H1 (cell line): ENCODE measurements at regions not wholly inside any gene's neighbourhood (a gene's known extent, or its start where the extent isn't known, plus 50 kb on each side); places are given as distances from the start of the nearest gene placed in this dataset.

ENCODE experiments used
- CHD2 ChIP-seq: IDR thresholded peaks from 2 replicates; pipeline ENCODE4 v1.6.1; 2012; ENCODE audit warnings: low read length, improper control_type of control experiment
- PHF8 ChIP-seq: fragments of 200-600 bp; sonication (generic); conservative IDR thresholded peaks from 2 replicates; pipeline ENCODE4 v1.7.1; 2012; ENCODE audit warnings: low read depth, mild to moderate bottlenecking, inconsistent platforms, low read length, moderate library complexity
- TCF12 ChIP-seq: IDR thresholded peaks from 2 replicates; pipeline ENCODE4 v1.6.1; 2011; ENCODE audit warnings: low read depth, mild to moderate bottlenecking, low read length

DNA sequence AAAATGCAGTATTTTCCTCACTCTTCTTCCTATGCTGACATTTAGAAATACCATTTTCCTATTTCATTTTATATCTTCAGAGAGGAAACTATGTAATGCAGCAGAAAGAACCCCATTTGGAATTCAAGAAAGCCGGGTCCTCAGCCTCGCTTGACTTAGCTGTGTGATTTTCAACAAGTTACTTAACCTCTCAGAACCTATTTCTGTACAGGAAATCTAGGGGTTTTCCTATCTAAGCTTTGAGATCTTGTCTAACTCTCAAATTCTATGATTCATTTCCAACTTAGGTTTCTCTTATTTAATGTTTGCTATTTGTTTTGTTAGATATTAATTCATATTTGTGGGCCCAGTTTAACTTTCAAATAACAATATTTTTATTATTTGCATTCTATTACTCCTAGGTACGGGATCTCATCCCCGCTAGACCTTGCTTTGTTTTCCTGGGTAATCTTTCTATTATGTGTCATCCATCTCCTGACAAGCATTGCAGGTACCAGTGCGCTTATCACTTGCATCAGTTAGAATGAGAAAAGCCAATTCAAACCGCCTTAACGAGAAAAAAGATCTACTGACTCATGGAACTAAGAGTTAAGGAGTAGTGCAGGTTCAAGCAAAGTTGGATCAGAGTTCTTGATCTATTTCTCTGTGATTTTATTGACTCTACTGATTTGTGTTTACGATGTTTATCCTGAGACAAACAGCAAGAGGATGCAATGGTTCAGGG is 70.6 kb upstream of the BHLHE40 start (continued):
- no peak for TF ChIP-seq TCF12
- TF ChIP-seq PHF8: no peak
- TF ChIP-seq CHD2: no peak
